ENCODE measurements at regions not wholly inside any gene's neighbourhood (a gene's known extent, or its start where the extent isn't known, plus 50 kb on each side); places are given as distances from the start of the nearest gene placed in this dataset.

DNA sequence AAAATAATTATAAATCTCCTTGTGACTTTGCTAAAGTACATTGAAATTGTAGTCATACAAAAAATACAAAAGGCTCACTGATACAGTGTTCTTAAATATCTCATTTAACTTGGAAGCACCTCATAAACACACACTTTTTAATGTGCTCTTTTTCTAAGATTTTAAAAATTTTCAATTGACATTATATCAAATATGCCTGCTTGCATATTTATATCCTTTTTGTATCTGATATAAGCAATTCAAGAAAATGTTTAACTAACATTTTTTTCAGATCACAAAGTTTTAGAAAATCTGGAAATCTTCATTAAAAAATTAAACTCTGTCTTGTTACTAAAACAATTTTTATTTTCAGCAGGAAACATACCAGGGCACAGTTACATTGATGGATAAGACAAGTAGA is 661.5 kb downstream of the REEP3 start:
- POLR2A ChIA-PET = no interaction called here
- no peaks in the 10 kb centered on the region for H3K79me2 ChIP-seq (ENCODE audit: insufficient read depth, low read length)
- FAIRE-seq (no peak), ATAC-seq (no peak), DNase-seq (ENCODE audit: low spot score) (no peak)
- H3K9me3 ChIP-seq (ENCODE audit: low read length) = no peaks in the 10 kb centered on the region
- H4K20me1 ChIP-seq (ENCODE audit: insufficient read depth, low read length) = no peaks in the 10 kb centered on the region
- intact Hi-C loops (cut with micrococcal nuclease; ENCODE audit: unreplicated experiment) (no loop called here), in situ Hi-C loops (cut with HindIII; ENCODE audit: extremely low pct_ligation_motif_present, low pct_unique_long_range_greater_than_20kb) (no loop called here)
- H3K4me2 ChIP-seq (ENCODE audit: low read depth, low read length) = no peak overlapping the region
- no peak overlapping the region for H2AFZ ChIP-seq (ENCODE audit: low read length)
- no peak overlapping the region for H3K9ac ChIP-seq (ENCODE audit: insufficient read depth, low read depth, low read length)
- H3K36me3 ChIP-seq (replicated peaks in 1 of 2; ENCODE audit: control insufficient read depth in 1 of 2, insufficient read depth in 2 of 2, low read length in 2 of 2) = no peaks in the 10 kb centered on the region
- H3K27me3 ChIP-seq (ENCODE audit: control insufficient read depth in 1 of 2, insufficient read depth in 2 of 2, low read length in 2 of 2) = no peaks in the 10 kb centered on the region
- H3K4me3 ChIP-seq (replicated peaks in 1 of 3; ENCODE audit: insufficient read depth in 1 of 3, low read depth in 2 of 3, low read length in 3 of 3) = no peak overlapping the region
- no peak overlapping the region for H3K27ac ChIP-seq (ENCODE audit: extremely low read length, insufficient read depth, low read length)
- CTCF ChIA-PET (ENCODE audit: low intra/inter-chr PET ratio, low total read pairs) = no interaction called here
- no peaks in the 10 kb centered on the region for H3K4me1 ChIP-seq (ENCODE audit: insufficient read depth, low read length)
- no TSS peak for BruUV-seq (replicated peaks)
- TF ChIP-seq PHF5A (CRISPR knock-in tag; IDR thresholded peaks at IDR 0.05; ENCODE audit: low read depth, unreplicated experiment) = no peak
- TF ChIP-seq, protein P1, sequence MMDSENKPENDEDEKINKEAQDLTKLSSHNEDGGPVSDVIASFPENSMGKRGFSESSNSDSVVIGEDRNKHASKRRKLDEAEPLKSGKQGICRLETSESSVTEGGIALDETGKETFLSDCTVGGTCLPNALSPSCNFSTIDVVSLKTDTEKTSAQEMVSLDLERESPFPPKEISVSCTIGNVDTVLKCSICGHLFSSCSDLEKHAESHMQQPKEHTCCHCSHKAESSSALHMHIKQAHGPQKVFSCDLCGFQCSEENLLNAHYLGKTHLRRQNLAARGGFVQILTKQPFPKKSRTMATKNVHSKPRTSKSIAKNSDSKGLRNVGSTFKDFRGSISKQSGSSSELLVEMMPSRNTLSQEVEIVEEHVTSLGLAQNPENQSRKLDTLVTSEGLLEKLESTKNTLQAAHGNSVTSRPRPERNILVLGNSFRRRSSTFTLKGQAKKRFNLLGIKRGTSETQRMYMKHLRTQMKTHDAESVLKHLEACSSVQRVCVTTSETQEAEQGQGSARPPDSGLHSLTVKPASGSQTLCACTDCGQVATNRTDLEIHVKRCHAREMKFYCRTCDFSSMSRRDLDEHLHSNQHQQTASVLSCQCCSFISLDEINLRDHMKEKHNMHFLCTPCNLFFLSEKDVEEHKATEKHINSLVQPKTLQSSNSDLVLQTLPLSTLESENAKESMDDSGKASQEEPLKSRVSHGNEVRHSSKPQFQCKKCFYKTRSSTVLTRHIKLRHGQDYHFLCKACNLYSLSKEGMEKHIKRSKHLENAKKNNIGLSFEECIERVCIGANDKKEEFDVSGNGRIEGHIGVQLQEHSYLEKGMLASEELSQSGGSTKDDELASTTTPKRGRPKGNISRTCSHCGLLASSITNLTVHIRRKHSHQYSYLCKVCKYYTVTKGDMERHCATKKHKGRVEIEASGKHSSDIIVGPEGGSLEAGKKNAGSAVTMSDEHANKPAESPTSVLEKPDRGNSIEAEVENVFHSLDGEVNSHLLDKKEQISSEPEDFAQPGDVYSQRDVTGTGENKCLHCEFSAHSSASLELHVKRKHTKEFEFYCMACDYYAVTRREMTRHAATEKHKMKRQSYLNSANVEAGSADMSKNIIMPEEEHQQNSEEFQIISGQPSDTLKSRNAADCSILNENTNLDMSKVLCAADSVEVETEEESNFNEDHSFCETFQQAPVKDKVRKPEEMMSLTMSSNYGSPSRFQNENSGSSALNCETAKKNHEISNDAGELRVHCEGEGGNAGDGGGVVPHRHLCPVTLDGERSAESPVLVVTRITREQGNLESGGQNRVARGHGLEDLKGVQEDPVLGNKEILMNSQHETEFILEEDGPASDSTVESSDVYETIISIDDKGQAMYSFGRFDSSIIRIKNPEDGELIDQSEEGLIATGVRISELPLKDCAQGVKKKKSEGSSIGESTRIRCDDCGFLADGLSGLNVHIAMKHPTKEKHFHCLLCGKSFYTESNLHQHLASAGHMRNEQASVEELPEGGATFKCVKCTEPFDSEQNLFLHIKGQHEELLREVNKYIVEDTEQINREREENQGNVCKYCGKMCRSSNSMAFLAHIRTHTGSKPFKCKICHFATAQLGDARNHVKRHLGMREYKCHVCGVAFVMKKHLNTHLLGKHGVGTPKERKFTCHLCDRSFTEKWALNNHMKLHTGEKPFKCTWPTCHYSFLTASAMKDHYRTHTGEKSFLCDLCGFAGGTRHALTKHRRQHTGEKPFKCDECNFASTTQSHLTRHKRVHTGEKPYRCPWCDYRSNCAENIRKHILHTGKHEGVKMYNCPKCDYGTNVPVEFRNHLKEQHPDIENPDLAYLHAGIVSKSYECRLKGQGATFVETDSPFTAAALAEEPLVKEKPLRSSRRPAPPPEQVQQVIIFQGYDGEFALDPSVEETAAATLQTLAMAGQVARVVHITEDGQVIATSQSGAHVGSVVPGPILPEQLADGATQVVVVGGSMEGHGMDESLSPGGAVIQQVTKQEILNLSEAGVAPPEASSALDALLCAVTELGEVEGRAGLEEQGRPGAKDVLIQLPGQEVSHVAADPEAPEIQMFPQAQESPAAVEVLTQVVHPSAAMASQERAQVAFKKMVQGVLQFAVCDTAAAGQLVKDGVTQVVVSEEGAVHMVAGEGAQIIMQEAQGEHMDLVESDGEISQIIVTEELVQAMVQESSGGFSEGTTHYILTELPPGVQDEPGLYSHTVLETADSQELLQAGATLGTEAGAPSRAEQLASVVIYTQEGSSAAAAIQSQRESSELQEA (CRISPR knock-in tag; IDR thresholded peaks at IDR 0.05; ENCODE audit: not compliant biosample characterization) = no peak
- TF ChIP-seq, protein P2, sequence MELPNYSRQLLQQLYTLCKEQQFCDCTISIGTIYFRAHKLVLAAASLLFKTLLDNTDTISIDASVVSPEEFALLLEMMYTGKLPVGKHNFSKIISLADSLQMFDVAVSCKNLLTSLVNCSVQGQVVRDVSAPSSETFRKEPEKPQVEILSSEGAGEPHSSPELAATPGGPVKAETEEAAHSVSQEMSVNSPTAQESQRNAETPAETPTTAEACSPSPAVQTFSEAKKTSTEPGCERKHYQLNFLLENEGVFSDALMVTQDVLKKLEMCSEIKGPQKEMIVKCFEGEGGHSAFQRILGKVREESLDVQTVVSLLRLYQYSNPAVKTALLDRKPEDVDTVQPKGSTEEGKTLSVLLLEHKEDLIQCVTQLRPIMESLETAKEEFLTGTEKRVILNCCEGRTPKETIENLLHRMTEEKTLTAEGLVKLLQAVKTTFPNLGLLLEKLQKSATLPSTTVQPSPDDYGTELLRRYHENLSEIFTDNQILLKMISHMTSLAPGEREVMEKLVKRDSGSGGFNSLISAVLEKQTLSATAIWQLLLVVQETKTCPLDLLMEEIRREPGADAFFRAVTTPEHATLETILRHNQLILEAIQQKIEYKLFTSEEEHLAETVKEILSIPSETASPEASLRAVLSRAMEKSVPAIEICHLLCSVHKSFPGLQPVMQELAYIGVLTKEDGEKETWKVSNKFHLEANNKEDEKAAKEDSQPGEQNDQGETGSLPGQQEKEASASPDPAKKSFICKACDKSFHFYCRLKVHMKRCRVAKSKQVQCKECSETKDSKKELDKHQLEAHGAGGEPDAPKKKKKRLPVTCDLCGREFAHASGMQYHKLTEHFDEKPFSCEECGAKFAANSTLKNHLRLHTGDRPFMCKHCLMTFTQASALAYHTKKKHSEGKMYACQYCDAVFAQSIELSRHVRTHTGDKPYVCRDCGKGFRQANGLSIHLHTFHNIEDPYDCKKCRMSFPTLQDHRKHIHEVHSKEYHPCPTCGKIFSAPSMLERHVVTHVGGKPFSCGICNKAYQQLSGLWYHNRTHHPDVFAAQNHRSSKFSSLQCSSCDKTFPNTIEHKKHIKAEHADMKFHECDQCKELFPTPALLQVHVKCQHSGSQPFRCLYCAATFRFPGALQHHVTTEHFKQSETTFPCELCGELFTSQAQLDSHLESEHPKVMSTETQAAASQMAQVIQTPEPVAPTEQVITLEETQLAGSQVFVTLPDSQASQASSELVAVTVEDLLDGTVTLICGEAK (IDR thresholded peaks at IDR 0.05) = no peak
- TF ChIP-seq, protein P2 (CRISPR knock-in tag; IDR thresholded peaks at IDR 0.05) = no peak
- no peak for TF ChIP-seq ZNF75D (CRISPR knock-in tag; IDR thresholded peaks at IDR 0.05; ENCODE audit: borderline replicate concordance)
- TF ChIP-seq, protein P3, sequence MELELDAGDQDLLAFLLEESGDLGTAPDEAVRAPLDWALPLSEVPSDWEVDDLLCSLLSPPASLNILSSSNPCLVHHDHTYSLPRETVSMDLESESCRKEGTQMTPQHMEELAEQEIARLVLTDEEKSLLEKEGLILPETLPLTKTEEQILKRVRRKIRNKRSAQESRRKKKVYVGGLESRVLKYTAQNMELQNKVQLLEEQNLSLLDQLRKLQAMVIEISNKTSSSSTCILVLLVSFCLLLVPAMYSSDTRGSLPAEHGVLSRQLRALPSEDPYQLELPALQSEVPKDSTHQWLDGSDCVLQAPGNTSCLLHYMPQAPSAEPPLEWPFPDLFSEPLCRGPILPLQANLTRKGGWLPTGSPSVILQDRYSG (CRISPR knock-in tag; IDR thresholded peaks at IDR 0.05) = no peak
- TF ChIP-seq SRY (CRISPR knock-in tag; IDR thresholded peaks at IDR 0.05) = no peak

Measured in HepG2 (cell line).